ENCODE measurements at regions not wholly inside any gene's neighbourhood (a gene's known extent, or its start where the extent isn't known, plus 50 kb on each side); places are given as distances from the start of the nearest gene placed in this dataset.

- Histone ChIP-seq H3K36me3 (no peaks in the 10 kb centered on the region), H3K4me1 (peaks cover 0 to 3% (median 0%) of the 10 kb centered on the region in 12 donors), H3K27ac (no peak overlapping the region), H3K27me3 (peaks cover 0 to 8% (median 0%) of the 10 kb centered on the region in 9 donors), H3K9me3 (no peaks in the 10 kb centered on the region), H3K4me3 (no peak overlapping the region)
- intact Hi-C loops (cut with DNase I) = loop anchor here in 3 of 10 donors (10.0 kb wide), 1 partner anchor 449 kb away; no protein-coding TSS in a partner anchor
- TF ChIP-seq CTCF (IDR thresholded peaks at IDR 0.05) (no peak), POLR2A (IDR thresholded peaks at IDR 0.05) (no peak)
- ATAC-seq (no peak), DNase-seq (no peak)
Measured at GRCh38 chr1:192443616-192444015, 126.8 kb downstream of the RGS21 start.

- Histone ChIP-seq H3K27ac (no peak overlapping the region), H3K9me3 (no peaks in the 10 kb centered on the region), H3K27me3 (peaks cover 0 to 8% (median 0%) of the 10 kb centered on the region in 9 donors), H3K36me3 (no peaks in the 10 kb centered on the region), H3K4me1 (peaks cover 0 to 3% (median 0%) of the 10 kb centered on the region in 12 donors), H3K4me3 (no peak overlapping the region)
- intact Hi-C loops (cut with DNase I) = loop anchor here in 5 of 10 donors (5.0 to 10.0 kb wide), 2 partner anchors 450 to 453 kb away; no protein-coding TSS in a partner anchor
- DNase-seq (no peak), ATAC-seq (no peak)
- TF ChIP-seq CTCF (IDR thresholded peaks at IDR 0.05) (no peak), POLR2A (IDR thresholded peaks at IDR 0.05) (no peak)
- 68 to 80% (median 69%) methylated on average over 2 of the region's 2 CpGs for WGBS, 4 donors
Measured at GRCh38 chr1:192445241-192445640, 128.4 kb downstream of the RGS21 start.

- Histone ChIP-seq H3K36me3 (no peaks in the 10 kb centered on the region), H3K27me3 (peaks cover 0 to 8% (median 0%) of the 10 kb centered on the region in 9 donors), H3K9me3 (no peaks in the 10 kb centered on the region), H3K27ac (no peak overlapping the region), H3K4me1 (peaks cover 0 to 3% (median 0%) of the 10 kb centered on the region in 12 donors), H3K4me3 (peak overlapping the region in 2 of 12 donors; percentile 16 to 22)
- DNase-seq = peak in 4 of 5 donors; percentile 22 to 28 (median 25)
- WGBS, 4 donors = 12 to 16% (median 14%) methylated on average over 7 of the region's 7 CpGs
- no peak for TF ChIP-seq POLR2A (IDR thresholded peaks at IDR 0.05)
- peak; percentile 80 to 98 (median 84) for TF ChIP-seq CTCF (IDR thresholded peaks at IDR 0.05)
- intact Hi-C loops (cut with DNase I) = loop anchor here in 5 of 10 donors (5.0 to 10.0 kb wide), 2 partner anchors 451 to 454 kb away; no protein-coding TSS in a partner anchor
- ATAC-seq = no peak
Measured at GRCh38 chr1:192445839-192446489, 129.2 kb downstream of the RGS21 start.

- ATAC-seq = no peak
- TF ChIP-seq CTCF (IDR thresholded peaks at IDR 0.05) (no peak), POLR2A (IDR thresholded peaks at IDR 0.05) (no peak)
- no peak overlapping the region for H3K27ac ChIP-seq
- no peak overlapping the region for H3K4me3 ChIP-seq
- no peaks in the 10 kb centered on the region for H3K36me3 ChIP-seq
- intact Hi-C loops (cut with DNase I) = loop anchor here in 5 of 10 donors (5.0 to 10.0 kb wide), 2 partner anchors 453 to 456 kb away; no protein-coding TSS in a partner anchor
- DNase-seq = no peak
- H3K27me3 ChIP-seq = peaks cover 0 to 8% (median 0%) of the 10 kb centered on the region in 9 donors
- no peaks in the 10 kb centered on the region for H3K9me3 ChIP-seq
- peaks cover 0 to 3% (median 0%) of the 10 kb centered on the region in 12 donors for H3K4me1 ChIP-seq
Measured at GRCh38 chr1:192448026-192448578, 127.5 kb upstream of the RGS1 start.

Data from heart left ventricle (tissue), 16 donors.